T-helper 9 cell (primary cell): ENCODE measurements at regions not wholly inside any gene's neighbourhood (a gene's known extent, or its start where the extent isn't known, plus 50 kb on each side); places are given as distances from the start of the nearest gene placed in this dataset.

Experiments
- DNase-seq: peaks from one replicate; pipeline ENCODE4 v3.0.0-alpha.2; 2020

- no peak for DNase-seq
Measured at GRCh38 chr3:66692766-66693150, 191.9 kb upstream of the LRIG1 start.

GRCh38 chr3:66693461-66694031, 192.7 kb upstream of the LRIG1 start:
- no peak for DNase-seq

GRCh38 chr3:66702126-66702525, 201.3 kb upstream of the LRIG1 start:
- no peak for DNase-seq

DNA sequence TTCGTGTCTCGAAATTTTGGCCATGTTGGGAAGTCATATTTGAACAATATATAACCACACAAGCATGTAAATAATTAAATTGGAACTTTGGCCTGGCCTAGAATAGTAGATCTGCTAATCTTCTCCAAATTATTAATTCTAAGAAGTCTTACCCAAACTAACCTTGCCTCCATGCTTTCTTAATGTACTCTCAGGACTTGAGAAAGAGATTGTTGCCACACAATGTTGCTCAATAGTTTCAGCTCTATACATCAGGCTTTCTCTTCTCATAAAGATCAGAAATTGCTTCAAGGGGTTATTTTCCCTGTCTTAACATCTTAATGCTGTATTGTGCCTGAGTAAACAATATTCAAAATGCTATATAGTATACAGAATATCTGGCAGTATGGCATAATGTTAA, 202.7 kb upstream of the LRIG1 start:
- no peak for DNase-seq

DNA sequence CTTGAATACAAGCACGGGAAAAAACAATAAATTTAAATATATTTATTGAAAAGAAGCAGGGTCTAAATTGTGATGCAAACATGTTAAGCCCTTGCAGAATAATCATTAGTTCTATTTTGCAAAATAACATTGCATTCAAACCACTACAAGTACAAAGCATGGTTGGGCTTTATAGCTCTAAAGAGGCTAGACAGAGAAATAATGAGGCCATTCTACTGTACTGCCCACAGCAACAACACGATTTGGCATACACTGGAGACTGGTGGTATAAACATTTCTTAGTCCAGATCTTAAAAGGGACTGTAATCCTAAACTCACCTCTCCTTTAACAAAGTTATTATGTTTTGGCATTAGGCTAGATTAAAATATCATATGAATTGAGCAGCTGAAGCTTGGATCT, 204.3 kb upstream of the LRIG1 start:
- no peak for DNase-seq

DNA sequence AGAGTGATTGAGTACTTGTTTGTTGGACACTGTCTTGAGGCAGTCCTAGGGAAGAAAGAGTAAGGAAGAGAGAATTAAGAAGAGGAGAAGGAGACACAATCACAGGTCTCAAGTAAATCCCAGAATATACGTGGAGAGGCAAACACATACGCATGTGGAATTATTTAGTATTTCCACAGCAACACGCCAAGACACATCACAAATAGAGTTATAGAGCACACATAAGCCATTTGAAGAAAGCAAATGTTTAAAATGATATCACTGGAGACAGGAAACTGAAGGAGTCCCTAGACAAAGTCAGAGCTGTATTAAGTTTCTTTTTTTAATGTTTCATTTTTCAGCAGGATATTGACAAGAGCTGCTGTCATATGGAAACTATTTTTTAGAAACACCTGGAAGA, 206.1 kb upstream of the LRIG1 start:
- no peak for DNase-seq

GRCh38 chr3:66709532-66709931, 208.7 kb upstream of the LRIG1 start:
- DNase-seq: no peak

DNA sequence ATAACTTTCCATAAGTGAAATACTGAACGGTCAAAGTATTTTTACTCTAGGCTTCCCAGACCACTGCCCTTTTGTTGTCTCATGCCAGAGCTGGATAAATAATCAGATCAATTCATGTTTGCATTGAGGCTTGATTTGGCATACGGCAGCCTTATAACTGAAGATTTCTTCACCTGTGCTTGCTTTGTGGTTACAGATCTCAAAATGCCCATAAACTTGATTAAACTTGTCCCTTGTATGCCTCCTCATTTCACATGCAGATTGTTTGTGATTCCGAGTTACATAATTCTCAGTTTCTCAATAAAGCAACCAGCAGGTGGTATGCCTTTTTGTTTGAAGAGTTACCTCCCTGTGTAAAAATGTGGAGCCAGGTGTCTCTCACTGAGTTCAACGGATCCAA, 211.4 kb upstream of the LRIG1 start:
- no peak for DNase-seq

DNA sequence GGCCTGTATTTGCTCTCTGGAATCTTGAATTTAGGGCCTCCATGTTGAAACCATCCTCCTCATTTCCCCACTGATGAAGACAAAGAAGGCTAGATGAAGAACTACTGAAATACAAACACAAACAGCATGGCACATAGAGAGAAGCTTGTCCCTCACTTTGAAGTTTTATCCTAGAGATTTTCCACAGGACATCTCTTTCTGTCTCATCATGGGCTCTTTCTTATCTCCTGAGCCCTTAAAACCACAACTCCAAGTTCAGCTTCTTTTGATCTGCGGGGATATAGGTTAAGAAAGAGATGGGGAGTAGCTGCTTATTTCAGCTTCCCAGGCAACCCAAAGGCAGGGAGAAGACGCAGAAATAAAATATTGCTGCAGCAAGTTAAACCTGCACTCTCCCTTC, 213.1 kb upstream of the LRIG1 start:
- DNase-seq: no peak

GRCh38 chr3:66715806-66716205, 215.0 kb upstream of the LRIG1 start:
- no peak for DNase-seq

DNA sequence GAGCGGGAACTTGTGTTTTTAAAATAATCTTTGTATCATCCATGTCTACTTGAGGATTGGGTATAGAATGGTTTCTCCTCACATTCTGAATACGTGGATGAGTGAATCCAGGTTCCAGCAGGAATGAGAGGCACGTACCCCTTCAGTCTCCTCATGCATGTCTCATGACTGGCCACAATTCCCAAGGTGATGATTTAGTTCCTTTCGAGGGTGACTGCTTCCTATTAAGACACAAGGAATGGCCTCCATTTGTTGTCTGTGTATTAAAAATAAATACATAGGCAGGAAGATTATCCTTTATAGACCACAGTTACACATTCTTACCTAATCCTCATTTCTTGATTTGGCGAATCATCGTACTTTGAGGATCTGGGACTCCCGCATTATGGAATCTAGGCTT, 217.0 kb upstream of the LRIG1 start:
- DNase-seq: no peak

GRCh38 chr3:66719796-66720356, 219.1 kb upstream of the LRIG1 start:
- no peak for DNase-seq

- DNase-seq: no peak
Measured at GRCh38 chr3:66720508-66720907, 219.7 kb upstream of the LRIG1 start.

DNA sequence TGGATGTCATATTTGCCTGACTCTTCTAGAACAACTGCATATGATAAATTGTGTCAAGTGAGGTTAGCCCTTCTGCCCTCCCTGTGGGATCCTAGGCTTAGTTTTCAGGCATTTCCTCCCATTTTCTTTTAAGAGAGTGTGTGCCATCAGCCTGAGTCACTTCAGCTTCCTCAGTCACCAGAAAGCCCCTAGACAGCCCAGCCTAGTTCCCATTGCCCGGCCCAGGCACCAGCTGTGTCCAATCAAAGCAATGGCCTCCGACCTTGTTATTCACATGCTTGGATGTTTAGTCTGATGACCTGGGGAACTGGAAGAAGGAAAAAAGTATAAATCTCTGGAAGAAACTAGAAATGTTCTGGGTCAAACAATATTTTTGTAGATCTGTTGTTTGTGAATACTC, 221.9 kb upstream of the LRIG1 start:
- no peak for DNase-seq

DNA sequence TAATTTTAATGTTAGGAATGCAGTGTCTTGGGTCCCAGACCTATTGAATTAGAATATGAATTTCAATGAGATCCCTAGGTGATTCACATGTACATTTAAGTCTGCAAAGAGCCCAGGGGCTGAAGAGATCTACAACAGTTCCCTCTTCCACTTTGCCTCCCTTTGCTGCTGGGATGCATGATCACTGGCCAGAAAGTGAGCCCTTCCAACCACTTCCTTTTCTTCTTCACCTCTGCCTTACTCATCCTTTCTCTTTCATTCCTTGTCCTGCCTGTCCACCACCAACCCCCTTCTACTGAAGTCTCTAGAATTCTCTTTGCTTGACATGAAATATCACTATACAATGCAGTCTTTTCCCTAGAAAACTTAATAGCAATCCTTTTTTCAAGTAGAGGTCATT, 222.4 kb upstream of the LRIG1 start:
- DNase-seq: no peak

GRCh38 chr3:66729687-66730393, 229.0 kb upstream of the LRIG1 start:
- no peak for DNase-seq

DNA sequence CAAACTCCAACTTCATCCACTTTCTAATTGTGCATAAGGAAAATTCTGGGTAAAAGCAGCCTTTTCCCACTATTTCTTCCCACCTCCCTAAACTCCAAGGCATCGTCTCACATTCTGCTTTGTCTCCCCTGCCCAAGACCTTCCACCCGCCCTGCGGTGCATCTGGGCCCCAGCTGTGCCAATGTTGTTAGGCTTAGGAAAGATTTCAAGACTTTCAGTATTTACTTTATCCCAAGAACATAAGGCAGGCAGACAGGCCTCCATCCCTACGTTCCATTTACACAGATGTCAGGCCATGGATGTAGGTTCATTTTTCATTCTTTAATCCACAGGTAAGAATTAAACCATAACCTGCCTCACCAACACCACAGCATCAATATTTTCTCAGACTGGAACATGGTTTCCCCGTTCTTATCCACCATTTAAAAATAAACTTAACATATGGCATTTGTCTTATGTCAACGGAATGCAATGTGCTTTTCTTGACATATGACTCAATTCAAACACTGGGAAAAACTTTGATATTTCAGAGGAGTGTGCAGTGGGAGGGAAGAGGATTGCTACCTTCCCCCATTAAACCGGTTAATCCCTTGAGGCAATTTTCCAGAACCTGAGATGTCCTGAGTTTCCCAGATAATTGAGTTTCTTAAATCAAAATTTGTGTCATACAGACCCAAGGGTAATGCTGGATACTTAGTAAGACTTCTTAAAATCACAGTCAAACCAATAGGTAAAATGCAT, 238.0 kb upstream of the LRIG1 start:
- no peak for DNase-seq

DNA sequence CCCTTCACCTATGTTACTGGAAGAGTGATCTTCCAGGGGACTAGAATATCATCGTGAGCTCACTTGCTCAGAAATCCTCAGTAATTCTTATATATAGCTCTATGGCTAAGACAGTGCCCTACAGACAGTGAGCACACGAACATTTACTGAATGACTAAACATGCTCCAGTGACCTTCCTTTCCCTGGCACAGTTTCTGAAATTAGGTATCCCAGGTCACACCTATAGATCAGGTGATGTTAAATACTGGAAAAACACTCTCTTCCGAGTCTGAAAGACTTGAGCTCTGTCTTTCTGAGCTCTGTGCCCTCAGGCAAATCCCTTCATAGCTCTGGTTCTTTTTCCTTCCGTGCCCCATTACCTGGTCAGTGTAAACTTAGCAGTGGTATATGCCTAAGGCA, 239.4 kb upstream of the LRIG1 start:
- no peak for DNase-seq

GRCh38 chr3:66744521-66744920, 243.7 kb upstream of the LRIG1 start:
- no peak for DNase-seq

DNA sequence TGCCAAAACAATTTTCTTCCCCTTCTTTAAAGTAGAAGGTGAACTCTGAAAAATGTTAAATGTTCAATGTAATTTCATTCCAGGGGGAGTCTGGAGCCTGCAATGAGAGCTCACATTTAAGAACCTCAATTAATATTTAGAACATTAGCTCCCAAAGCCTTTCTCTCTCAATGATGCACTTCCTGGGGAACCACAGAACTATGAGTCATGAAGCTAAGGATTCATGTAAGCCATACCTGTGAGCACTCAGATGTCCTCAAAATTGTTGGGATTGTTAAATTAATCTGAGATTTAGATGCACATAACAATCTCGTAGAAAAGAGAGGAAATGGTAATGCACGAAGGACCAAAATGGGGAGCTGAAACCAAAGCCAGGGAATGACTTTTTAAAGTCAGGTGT, 244.2 kb upstream of the LRIG1 start:
- DNase-seq: no peak

- DNase-seq: no peak
Measured at GRCh38 chr3:66747261-66747660, 246.4 kb upstream of the LRIG1 start.

DNA sequence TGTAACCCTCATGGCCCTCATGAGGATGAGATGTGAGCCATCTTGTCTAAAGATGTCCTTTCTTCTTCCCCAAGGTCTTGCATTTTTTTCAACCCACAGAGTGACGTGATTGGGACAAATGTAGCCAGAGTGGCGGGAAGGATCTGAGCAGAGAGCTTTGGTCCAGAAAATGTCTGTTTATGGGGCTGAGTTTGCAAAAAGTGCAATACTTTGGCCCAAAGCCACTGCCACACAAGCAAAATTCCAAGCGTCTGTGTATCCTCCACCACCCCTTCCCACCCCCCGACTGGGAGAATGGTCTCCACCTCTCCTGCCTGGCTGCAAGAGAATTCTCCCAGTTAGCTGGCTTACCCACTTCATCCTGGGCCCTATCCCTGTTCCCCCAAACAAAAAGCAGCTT, 246.9 kb upstream of the LRIG1 start:
- no peak for DNase-seq

DNA sequence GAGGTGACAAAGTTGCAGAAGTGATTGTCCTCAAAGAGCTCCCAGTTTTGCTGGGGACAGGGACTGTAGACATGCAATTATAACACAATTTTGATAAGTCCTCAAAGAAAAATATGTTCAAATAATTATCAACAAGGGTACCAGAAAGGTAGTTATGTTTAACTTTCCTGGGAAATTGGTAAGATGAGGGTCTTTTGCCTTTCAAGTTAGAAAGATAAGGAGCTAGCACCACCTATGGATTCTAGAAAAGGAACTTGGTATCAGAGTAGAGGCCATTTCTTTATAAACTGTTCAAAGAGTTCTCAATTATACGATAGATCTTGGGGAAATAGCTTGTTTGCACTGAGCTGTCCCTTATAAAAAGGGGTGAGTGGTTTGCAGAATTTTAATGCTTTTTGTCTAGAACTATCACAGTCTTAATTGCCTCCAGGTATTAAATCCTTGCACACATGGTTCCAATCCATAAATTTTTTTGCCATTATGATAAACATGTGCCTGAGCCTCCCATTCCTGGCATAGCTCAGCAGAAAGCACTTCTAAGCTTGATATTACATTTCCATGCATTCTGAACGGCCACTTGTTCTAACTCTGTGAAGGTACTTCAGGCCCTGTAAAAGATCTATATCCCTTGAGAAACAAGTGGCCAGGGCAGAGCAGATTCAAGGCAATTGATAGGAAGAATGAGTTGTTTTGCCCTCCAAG, 247.5 kb upstream of the LRIG1 start:
- no peak for DNase-seq
